T-helper 17 cell (primary cell): ENCODE measurements at regions not wholly inside any gene's neighbourhood (a gene's known extent, or its start where the extent isn't known, plus 50 kb on each side); places are given as distances from the start of the nearest gene placed in this dataset.
"Not testable (repeated sequence)": the region's sequence is repeated elsewhere in the genome, so short reads cannot be mapped to it uniquely, and the experiment has no call there.

Source experiments
- ATAC-seq: fragments of 150-1000 bp; cut with Tn5 transposase; 2 replicates; pipeline ENCODE4 v1.10.0; 2021; ENCODE audit warnings: mild to moderate bottlenecking, moderate library complexity
- DNase-seq, 3 donors: peaks; one replicate each; pipeline versions ENCODE4 v3.0.0 to v3.0.0-alpha.2; 2020 to 2021
- H3K9me3 ChIP-seq: one replicate; pipeline ENCODE4 v1.7.0; 2013; ENCODE audit warnings: low read length, mild to moderate bottlenecking; ENCODE audit not compliant: control insufficient read depth, poor library complexity, severe bottlenecking
- H3K27ac Mint-ChIP-seq: one replicate; pipeline ENCODE4 v1.8.0; 2022; ENCODE audit warnings: mild to moderate bottlenecking, moderate library complexity, mixed read lengths
- H3K27me3 Mint-ChIP-seq: one replicate; pipeline ENCODE4 v1.8.0; 2022; ENCODE audit warnings: mixed read lengths
- H3K36me3 Mint-ChIP-seq: one replicate; pipeline ENCODE4 v1.8.0; 2022; ENCODE audit warnings: low read depth, mixed read lengths
- H3K4me1 Mint-ChIP-seq: one replicate; pipeline ENCODE4 v1.8.0; 2022; ENCODE audit warnings: mild to moderate bottlenecking, mixed read lengths
- H3K4me3 Mint-ChIP-seq: one replicate; pipeline ENCODE4 v1.8.0; 2022; ENCODE audit warnings: mild to moderate bottlenecking, moderate library complexity, mixed read lengths

GRCh38 chr9:115326461-115326860 lies 208.5 kb upstream of the TNC start:
- ATAC-seq: no peak
- no peaks in the 10 kb centered on the region for H3K36me3 Mint-ChIP-seq

DNA sequence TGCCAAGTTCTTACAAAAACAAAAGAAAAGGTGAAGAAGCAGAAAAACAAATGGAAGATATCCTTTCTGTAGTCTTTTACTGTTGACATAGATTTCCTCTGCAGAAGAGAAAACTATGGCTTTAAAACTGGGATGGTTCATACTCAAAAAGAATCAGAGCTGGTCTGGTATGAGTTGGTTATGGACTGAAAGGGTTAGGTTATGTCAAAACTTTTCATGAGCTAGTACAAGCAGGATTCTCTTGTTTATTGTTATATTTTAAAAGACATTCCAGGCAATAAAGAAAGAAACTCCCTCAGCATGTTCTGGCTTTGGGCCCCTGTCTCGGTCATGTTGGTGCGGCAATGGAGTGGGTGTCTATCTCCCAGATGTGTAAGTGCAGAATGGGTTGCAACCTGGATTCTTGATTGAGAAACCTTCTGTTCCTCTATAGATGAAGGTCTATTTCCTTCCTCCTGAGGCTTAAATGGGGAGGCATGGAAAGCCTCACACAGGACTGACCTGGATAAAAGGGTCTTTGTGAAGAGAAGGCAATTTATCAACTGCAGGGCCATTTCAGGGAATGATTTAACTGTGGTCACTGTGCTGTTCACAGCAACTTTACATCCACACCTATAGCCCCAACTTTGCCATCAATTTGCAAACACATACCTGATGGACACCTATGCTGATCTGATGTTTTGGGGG lies 209.6 kb upstream of the TNC start:
- no peaks in the 10 kb centered on the region for H3K4me1 Mint-ChIP-seq
- no peaks in the 10 kb centered on the region for H3K9me3 ChIP-seq
- H3K4me3 Mint-ChIP-seq: no peak overlapping the region
- H3K27ac Mint-ChIP-seq: no peak overlapping the region
- DNase-seq (no peak), ATAC-seq (no peak)
- peaks cover 5% of the 10 kb centered on the region for H3K27me3 Mint-ChIP-seq
- no peaks in the 10 kb centered on the region for H3K36me3 Mint-ChIP-seq

More at GRCh38 chr9:115326461-115326860, 208.5 kb upstream of the TNC start:
- H3K9me3 ChIP-seq: no peaks in the 10 kb centered on the region
- no peaks in the 10 kb centered on the region for H3K4me1 Mint-ChIP-seq
- H3K27ac Mint-ChIP-seq: no peak overlapping the region
- no peak for DNase-seq
- H3K27me3 Mint-ChIP-seq: peaks cover 5% of the 10 kb centered on the region
- H3K4me3 Mint-ChIP-seq: no peak overlapping the region

DNA sequence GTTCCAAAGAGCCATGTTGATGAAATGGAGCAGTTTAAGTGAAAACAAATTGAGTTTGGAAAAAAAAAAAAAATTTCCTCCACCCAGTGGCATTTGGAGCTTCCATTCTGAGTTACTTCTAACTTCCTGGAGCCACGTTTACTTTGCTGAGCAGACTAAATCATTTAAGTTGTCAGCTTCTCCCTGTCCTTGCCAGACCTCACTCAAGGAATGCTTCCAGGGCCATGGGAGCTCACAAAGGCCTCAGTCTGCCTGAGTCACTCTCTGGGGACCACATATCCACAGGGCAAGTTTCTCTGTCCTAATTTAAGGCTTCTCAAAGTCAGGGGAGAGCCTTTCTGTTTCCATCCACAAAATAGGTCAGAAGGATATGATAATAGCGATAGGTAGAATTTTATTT lies 210.3 kb upstream of the TNC start:
- DNase-seq (no peak), ATAC-seq (no peak)
- no peak overlapping the region for H3K27ac Mint-ChIP-seq
- peaks cover 9% of the 10 kb centered on the region for H3K27me3 Mint-ChIP-seq
- no peaks in the 10 kb centered on the region for H3K36me3 Mint-ChIP-seq
- no peak overlapping the region for H3K4me3 Mint-ChIP-seq
- H3K9me3 ChIP-seq: no peaks in the 10 kb centered on the region
- no peaks in the 10 kb centered on the region for H3K4me1 Mint-ChIP-seq

DNA sequence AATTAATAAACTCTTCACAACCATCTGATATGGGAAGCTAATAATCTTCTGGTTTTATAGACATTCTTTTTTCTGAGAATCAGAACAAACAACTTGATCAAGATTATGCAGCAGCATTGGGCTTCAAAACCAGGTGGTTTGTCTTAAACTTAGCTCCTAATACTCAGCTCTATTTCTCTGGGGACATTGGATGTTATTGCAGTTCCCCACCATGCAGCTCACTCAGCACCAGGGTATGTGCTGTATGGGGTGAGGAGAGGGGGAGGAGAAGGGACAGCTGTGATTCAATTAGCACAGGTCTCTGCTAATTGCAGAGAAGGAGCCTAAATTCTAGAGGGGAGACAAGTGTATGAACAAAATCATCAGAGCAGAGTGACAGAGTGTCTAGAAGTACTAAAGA lies 210.7 kb upstream of the TNC start:
- H3K36me3 Mint-ChIP-seq: no peaks in the 10 kb centered on the region
- no peaks in the 10 kb centered on the region for H3K4me1 Mint-ChIP-seq
- H3K27me3 Mint-ChIP-seq: peaks cover 9% of the 10 kb centered on the region
- H3K9me3 ChIP-seq: no peaks in the 10 kb centered on the region
- DNase-seq (no peak), ATAC-seq (no peak)
- no peak overlapping the region for H3K27ac Mint-ChIP-seq
- H3K4me3 Mint-ChIP-seq: no peak overlapping the region

GRCh38 chr9:115333277-115334070 lies 215.5 kb upstream of the TNC start:
- no peak for ATAC-seq
- Mint-ChIP-seq H3K27ac (no peak overlapping the region), H3K36me3 (no peaks in the 10 kb centered on the region), H3K4me1 (no peaks in the 10 kb centered on the region), H3K27me3 (peaks cover 12% of the 10 kb centered on the region), H3K4me3 (no peak overlapping the region)
- no peaks in the 10 kb centered on the region for H3K9me3 ChIP-seq
- DNase-seq: no peak

GRCh38 chr9:115335439-115335838 lies 217.5 kb upstream of the TNC start:
- peaks cover 23% of the 10 kb centered on the region for H3K27me3 Mint-ChIP-seq
- no peaks in the 10 kb centered on the region for H3K36me3 Mint-ChIP-seq
- H3K27ac Mint-ChIP-seq: no peak overlapping the region
- ATAC-seq (no peak), DNase-seq (no peak)
- no peaks in the 10 kb centered on the region for H3K9me3 ChIP-seq
- no peak overlapping the region for H3K4me3 Mint-ChIP-seq
- H3K4me1 Mint-ChIP-seq: no peaks in the 10 kb centered on the region

- H3K4me1 Mint-ChIP-seq: no peaks in the 10 kb centered on the region
- DNase-seq (no peak), ATAC-seq (no peak)
- H3K27ac Mint-ChIP-seq: no peak overlapping the region
- H3K9me3 ChIP-seq: no peaks in the 10 kb centered on the region
- peaks cover 39% of the 10 kb centered on the region for H3K27me3 Mint-ChIP-seq
- no peak overlapping the region for H3K4me3 Mint-ChIP-seq
- no peaks in the 10 kb centered on the region for H3K36me3 Mint-ChIP-seq
Measured at GRCh38 chr9:115340314-115340713, 222.4 kb upstream of the TNC start.

DNA sequence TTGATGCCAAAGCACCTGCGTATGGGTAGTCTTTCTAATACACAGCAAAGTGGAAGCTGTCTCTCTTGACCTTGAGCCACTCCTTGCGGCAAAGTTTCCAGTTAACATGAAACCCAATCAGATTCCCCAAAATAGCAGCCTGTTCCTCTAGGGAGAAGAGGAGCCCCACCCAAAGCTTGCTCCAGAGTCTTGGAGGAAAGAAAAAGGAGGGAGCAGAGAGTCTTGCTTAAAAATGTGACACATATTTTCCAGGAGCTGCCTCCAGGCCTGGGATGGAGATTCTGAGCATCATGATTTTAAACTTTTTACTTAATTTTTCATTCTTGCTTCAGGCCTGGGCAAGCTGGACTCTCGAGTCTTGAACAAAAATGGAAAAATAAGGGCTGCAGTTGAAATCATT lies 223.5 kb upstream of the TNC start:
- Mint-ChIP-seq H3K27me3 (peaks cover 39% of the 10 kb centered on the region), H3K27ac (no peak overlapping the region), H3K36me3 (no peaks in the 10 kb centered on the region), H3K4me3 (no peak overlapping the region), H3K4me1 (no peaks in the 10 kb centered on the region)
- ATAC-seq (no peak), DNase-seq (no peak)
- H3K9me3 ChIP-seq: no peaks in the 10 kb centered on the region

DNA sequence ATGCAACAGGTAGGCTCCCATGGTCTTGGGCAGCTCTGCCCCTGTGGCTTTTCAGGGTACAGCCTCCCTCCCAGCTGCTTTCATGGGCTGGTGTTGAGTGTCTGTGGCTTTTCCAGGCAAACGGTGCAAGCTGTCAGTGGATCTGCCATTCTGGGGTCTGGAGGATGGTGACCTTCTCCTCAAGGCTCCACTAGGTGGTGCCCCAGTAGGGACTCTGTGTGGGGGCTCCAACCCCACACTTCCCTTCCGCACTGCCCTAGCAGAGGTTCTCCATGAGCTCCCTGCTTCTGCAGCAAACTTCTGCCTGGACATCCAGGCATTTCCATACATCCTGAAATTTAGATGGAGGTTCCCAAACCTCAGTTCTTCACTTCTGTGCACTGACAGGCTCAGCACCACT lies 229.8 kb upstream of the TNC start:
- H3K9me3 ChIP-seq, H3K36me3 Mint-ChIP-seq, H3K27me3 Mint-ChIP-seq, H3K4me3 Mint-ChIP-seq, H3K4me1 Mint-ChIP-seq, DNase-seq, ATAC-seq, H3K27ac Mint-ChIP-seq: not testable (repeated sequence)

- H3K27me3 Mint-ChIP-seq, DNase-seq, H3K27ac Mint-ChIP-seq, H3K4me1 Mint-ChIP-seq, ATAC-seq, H3K9me3 ChIP-seq, H3K4me3 Mint-ChIP-seq, H3K36me3 Mint-ChIP-seq: not testable (repeated sequence)
Measured at GRCh38 chr9:115348936-115349335, 231.0 kb upstream of the TNC start.

GRCh38 chr9:115349542-115349941 lies 231.6 kb upstream of the TNC start:
- Mint-ChIP-seq H3K27ac (no peak overlapping the region), H3K27me3 (no peaks in the 10 kb centered on the region), H3K4me1 (peaks cover 5% of the 10 kb centered on the region), H3K36me3 (no peaks in the 10 kb centered on the region), H3K4me3 (no peak overlapping the region)
- no peak for ATAC-seq
- no peaks in the 10 kb centered on the region for H3K9me3 ChIP-seq
- DNase-seq: no peak

DNA sequence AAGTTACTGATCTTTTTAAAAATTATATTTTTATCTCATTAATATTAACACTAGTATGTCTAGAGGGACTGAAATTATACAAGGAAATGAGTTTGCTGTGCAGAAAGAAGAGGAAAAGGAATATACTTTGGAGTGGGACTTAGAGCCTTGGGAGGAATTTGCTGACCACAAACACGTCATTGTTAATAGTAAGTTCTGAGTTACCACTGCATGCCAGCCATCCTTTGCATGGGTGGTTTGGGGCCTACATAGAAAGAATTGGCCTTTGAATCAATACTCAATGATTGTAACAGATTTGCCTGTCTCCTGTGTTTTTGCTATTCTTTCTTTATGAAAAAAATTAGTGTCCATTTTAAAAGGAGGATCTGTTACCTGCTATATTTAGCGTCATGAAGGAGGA lies 232.6 kb upstream of the TNC start:
- Mint-ChIP-seq H3K36me3 (no peaks in the 10 kb centered on the region), H3K4me1 (peaks cover 5% of the 10 kb centered on the region), H3K27me3 (no peaks in the 10 kb centered on the region), H3K27ac (no peak overlapping the region), H3K4me3 (no peak overlapping the region)
- no peak for DNase-seq
- no peaks in the 10 kb centered on the region for H3K9me3 ChIP-seq
- no peak for ATAC-seq

- peaks cover 5% of the 10 kb centered on the region for H3K27me3 Mint-ChIP-seq
- DNase-seq: no peak
- no peak overlapping the region for H3K4me3 Mint-ChIP-seq
- ATAC-seq: no peak
- peaks cover 5% of the 10 kb centered on the region for H3K4me1 Mint-ChIP-seq
- H3K9me3 ChIP-seq: no peaks in the 10 kb centered on the region
- H3K27ac Mint-ChIP-seq: no peak overlapping the region
- H3K36me3 Mint-ChIP-seq: no peaks in the 10 kb centered on the region
Measured at GRCh38 chr9:115353681-115354080, 235.7 kb upstream of the TNC start.

- Mint-ChIP-seq H3K36me3 (no peaks in the 10 kb centered on the region), H3K27ac (no peak overlapping the region), H3K27me3 (peaks cover 20% of the 10 kb centered on the region), H3K4me3 (no peak overlapping the region), H3K4me1 (peaks cover 5% of the 10 kb centered on the region)
- DNase-seq (no peak), ATAC-seq (no peak)
- H3K9me3 ChIP-seq: no peaks in the 10 kb centered on the region
Measured at GRCh38 chr9:115357821-115358220, 239.9 kb upstream of the TNC start.
